CD14-positive monocyte (primary cell): ENCODE measurements at regions not wholly inside any gene's neighbourhood (a gene's known extent, or its start where the extent isn't known, plus 50 kb on each side); places are given as distances from the start of the nearest gene placed in this dataset.

Experiments used
- DNase-seq, 3 donors: peaks; one replicate each; pipeline ENCODE4 v3.0.0-alpha.2; 2011 to 2022
- H2AFZ ChIP-seq: 2 replicates; pipeline ENCODE4 v1.6.0; 2012; ENCODE audit warnings: mild to moderate bottlenecking, low read depth, low read length, inconsistent platforms; ENCODE audit not compliant: insufficient read depth, poor library complexity, severe bottlenecking
- H3K27ac ChIP-seq, 2 donors: 1 replicate in 1 of 2; 2 replicates in 1 of 2; pipeline ENCODE4 v1.5.1; 2012 to 2013; ENCODE audit warnings: low read length in 2 of 2, control low read depth in 1 of 2, inconsistent platforms in 1 of 2, low read depth in 1 of 2, mild to moderate bottlenecking in 1 of 2
- H3K27me3 ChIP-seq, 2 donors: one replicate each; pipeline versions ENCODE4 v1.6.0 to v1.6.1; 2011 to 2013; ENCODE audit warnings: low read length in 2 of 2; ENCODE audit not compliant: control insufficient read depth in 2 of 2, insufficient read depth in 2 of 2
- H3K36me3 ChIP-seq, 2 donors: replicated peaks in 1 of 2; 1 replicate in 1 of 2; 2 replicates in 1 of 2; pipeline versions ENCODE4 v1.5.1 to v1.6.1; 2012 to 2013; ENCODE audit warnings: low read length in 2 of 2, control low read depth in 1 of 2, inconsistent platforms in 1 of 2, mild to moderate bottlenecking in 1 of 2; ENCODE audit not compliant: insufficient read depth in 2 of 2, control insufficient read depth in 1 of 2
- H3K4me1 ChIP-seq, 2 donors: 1 replicate in 1 of 2; 2 replicates in 1 of 2; pipeline versions ENCODE4 v1.5.1 to v1.6.1; 2012 to 2013; ENCODE audit warnings: low read length in 2 of 2, control low read depth in 1 of 2, inconsistent platforms in 1 of 2, mild to moderate bottlenecking in 1 of 2, moderate library complexity in 1 of 2; ENCODE audit not compliant: insufficient read depth in 2 of 2, control insufficient read depth in 1 of 2
- H3K4me2 ChIP-seq: replicated peaks from 2 replicates; pipeline ENCODE3; 2012; ENCODE audit warnings: low read length, moderate library complexity, mild to moderate bottlenecking; ENCODE audit not compliant: poor library complexity, severe bottlenecking; ENCODE audit errors: extremely low read depth
- H3K4me3 ChIP-seq, 3 experiments: fragments of 200-600 bp in 1 of 3; sonication (generic) in 1 of 3; replicated peaks in 1 of 3; 1 replicate in 2 of 3; 2 replicates in 1 of 3; pipeline ENCODE4 v1.5.1; 2011 to 2013; ENCODE audit warnings: low read length in 3 of 3, mild to moderate bottlenecking in 3 of 3, control low read depth in 2 of 3, low read depth in 2 of 3, inconsistent platforms in 1 of 3, moderate library complexity in 1 of 3
- H3K79me2 ChIP-seq: 2 replicates; pipeline ENCODE4 v1.6.0; 2012; ENCODE audit warnings: mild to moderate bottlenecking, control low read depth, inconsistent platforms, low read length, moderate library complexity; ENCODE audit not compliant: insufficient read depth
- H3K9ac ChIP-seq: 2 replicates; pipeline ENCODE4 v1.6.0; 2017; ENCODE audit warnings: low read length, mild to moderate bottlenecking; ENCODE audit not compliant: insufficient read depth, poor library complexity, severe bottlenecking
- H3K9me3 ChIP-seq, 2 donors: replicated peaks in 1 of 2; 1 replicate in 1 of 2; 2 replicates in 1 of 2; pipeline versions ENCODE4 v1.5.1 to v1.6.1; 2012 to 2013; ENCODE audit warnings: low read length in 2 of 2, control low read depth in 1 of 2; ENCODE audit not compliant: control insufficient read depth in 1 of 2, insufficient read depth in 1 of 2
- H4K20me1 ChIP-seq: 2 replicates; pipeline ENCODE4 v1.6.0; 2012; ENCODE audit warnings: mild to moderate bottlenecking, low read length, control low read depth, moderate library complexity; ENCODE audit not compliant: insufficient read depth
- H3K27ac Mint-ChIP-seq, 7 donors: one replicate each; pipeline ENCODE4 v1.8.0; 2020; ENCODE audit warnings: mild to moderate bottlenecking in 7 of 7, mixed read lengths in 7 of 7, moderate library complexity in 6 of 7, inconsistent platforms in 2 of 7
- H3K27me3 Mint-ChIP-seq, 3 donors: one replicate each; pipeline ENCODE4 v1.8.0; 2021 to 2022; ENCODE audit warnings: low read depth in 3 of 3, mild to moderate bottlenecking in 3 of 3, mixed read lengths in 3 of 3, moderate library complexity in 3 of 3, inconsistent platforms in 1 of 3
- H3K36me3 Mint-ChIP-seq, 2 donors: one replicate each; pipeline ENCODE4 v1.8.0; 2020; ENCODE audit warnings: mixed read lengths in 2 of 2, inconsistent platforms in 1 of 2, mild to moderate bottlenecking in 1 of 2
- H3K4me1 Mint-ChIP-seq: one replicate; pipeline ENCODE4 v1.8.0; 2020; ENCODE audit warnings: mild to moderate bottlenecking, mixed read lengths
- H3K4me3 Mint-ChIP-seq, 2 donors: one replicate each; pipeline ENCODE4 v1.8.0; 2020; ENCODE audit warnings: mild to moderate bottlenecking in 2 of 2, mixed read lengths in 2 of 2, moderate library complexity in 1 of 2
- H3K9me3 Mint-ChIP-seq, 7 donors: one replicate each; pipeline ENCODE4 v1.8.0; 2020 to 2022; ENCODE audit warnings: mixed read lengths in 7 of 7, mild to moderate bottlenecking in 6 of 7, moderate library complexity in 6 of 7, inconsistent platforms in 2 of 7
- WGBS: methylation state at CpG from one replicate; pipeline ENCODE4 v1.1.5; 2013; ENCODE audit warnings: missing lambda C conversion rate; ENCODE audit not compliant: insufficient coverage; 5-methylcytosine and 5-hydroxymethylcytosine counted together
- intact Hi-C, 2 donors: fragments of 100-400 bp; cut with micrococcal nuclease; formaldehyde crosslinking; loops; one replicate each; pipeline versions ENCODE4 v1.15.0 to v1.15.1; 2023
- TF ChIP-seq, protein P1 (sequence below): fragments of 200-600 bp; IDR thresholded peaks from one replicate; pipeline ENCODE4 v1.8.0; 2022; ENCODE audit warnings: antibody characterized with exemption, mild to moderate bottlenecking

DNA sequence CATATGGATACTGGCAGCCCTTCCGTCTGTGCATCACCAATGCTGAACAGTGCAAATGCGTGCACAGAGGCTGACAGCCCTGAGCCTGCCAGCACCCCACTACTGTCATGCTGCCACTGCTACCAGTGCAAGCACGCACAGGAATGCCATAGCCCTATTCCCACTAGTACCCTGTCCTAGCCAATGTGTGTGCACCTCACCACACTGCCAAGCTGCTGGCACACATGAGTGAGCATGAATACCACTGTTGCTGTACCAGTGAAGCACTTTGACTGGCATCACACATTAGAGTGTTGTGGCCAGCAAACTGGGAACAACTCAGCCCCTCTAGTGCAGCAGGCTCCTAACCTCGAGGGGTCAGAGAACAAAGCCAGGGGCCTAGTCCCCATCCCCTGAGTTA, 102.9 kb upstream of the PCDH10 start:
- no peak overlapping the region for H2AFZ ChIP-seq
- H3K27ac ChIP-seq, result no peak overlapping the region
- peaks cover 0 to 7% (median 3%) of the 10 kb centered on the region in 7 donors for H3K9me3 Mint-ChIP-seq
- no peaks in the 10 kb centered on the region for H3K36me3 Mint-ChIP-seq
- 94% methylated on average over 4 of the region's 4 CpGs for WGBS
- no peaks in the 10 kb centered on the region for H3K4me1 Mint-ChIP-seq
- H3K4me3 Mint-ChIP-seq, result no peak overlapping the region
- no peak overlapping the region for H3K4me2 ChIP-seq
- peaks cover 0 to 2% (median 0%) of the 10 kb centered on the region in 3 donors for H3K27me3 Mint-ChIP-seq
- no peak overlapping the region for H3K27ac Mint-ChIP-seq
- H3K9ac ChIP-seq, result no peak overlapping the region
- H3K9me3 ChIP-seq, result peaks cover 0 to 3% of the 10 kb centered on the region in 2 donors
- no peaks in the 10 kb centered on the region for H3K36me3 ChIP-seq
- no peaks in the 10 kb centered on the region for H3K4me1 ChIP-seq
- no peaks in the 10 kb centered on the region for H4K20me1 ChIP-seq
- H3K27me3 ChIP-seq, result no peaks in the 10 kb centered on the region
- TF ChIP-seq, protein P1, sequence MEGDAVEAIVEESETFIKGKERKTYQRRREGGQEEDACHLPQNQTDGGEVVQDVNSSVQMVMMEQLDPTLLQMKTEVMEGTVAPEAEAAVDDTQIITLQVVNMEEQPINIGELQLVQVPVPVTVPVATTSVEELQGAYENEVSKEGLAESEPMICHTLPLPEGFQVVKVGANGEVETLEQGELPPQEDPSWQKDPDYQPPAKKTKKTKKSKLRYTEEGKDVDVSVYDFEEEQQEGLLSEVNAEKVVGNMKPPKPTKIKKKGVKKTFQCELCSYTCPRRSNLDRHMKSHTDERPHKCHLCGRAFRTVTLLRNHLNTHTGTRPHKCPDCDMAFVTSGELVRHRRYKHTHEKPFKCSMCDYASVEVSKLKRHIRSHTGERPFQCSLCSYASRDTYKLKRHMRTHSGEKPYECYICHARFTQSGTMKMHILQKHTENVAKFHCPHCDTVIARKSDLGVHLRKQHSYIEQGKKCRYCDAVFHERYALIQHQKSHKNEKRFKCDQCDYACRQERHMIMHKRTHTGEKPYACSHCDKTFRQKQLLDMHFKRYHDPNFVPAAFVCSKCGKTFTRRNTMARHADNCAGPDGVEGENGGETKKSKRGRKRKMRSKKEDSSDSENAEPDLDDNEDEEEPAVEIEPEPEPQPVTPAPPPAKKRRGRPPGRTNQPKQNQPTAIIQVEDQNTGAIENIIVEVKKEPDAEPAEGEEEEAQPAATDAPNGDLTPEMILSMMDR, result no peak
- intact Hi-C loops, result no loop called here
- no peak for DNase-seq
- H3K79me2 ChIP-seq, result no peaks in the 10 kb centered on the region
- no peak overlapping the region for H3K4me3 ChIP-seq

DNA sequence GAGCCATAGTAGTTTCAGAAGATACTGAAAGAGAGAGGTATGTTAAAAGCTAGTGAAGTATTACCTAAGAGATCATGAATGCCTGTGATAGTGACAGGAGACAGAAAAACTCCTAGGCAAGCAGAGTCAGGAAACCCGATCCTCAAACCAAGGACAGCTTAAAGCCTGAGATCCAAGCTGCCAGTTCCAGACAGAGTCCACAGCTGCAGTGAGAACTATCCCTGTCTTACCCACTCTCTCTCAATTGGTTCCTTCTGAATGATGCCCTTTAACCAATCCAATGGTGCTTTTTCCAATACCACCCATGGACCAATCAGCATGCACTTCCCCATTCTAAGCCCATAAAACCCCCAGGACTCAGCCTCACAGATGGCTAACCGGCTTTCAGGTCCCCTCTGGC, 90.4 kb upstream of the PCDH10 start:
- Histone ChIP-seq H3K9me3 (peaks cover 0 to 3% of the 10 kb centered on the region in 2 donors), H2AFZ (no peak overlapping the region), H3K27me3 (no peaks in the 10 kb centered on the region), H3K4me1 (no peaks in the 10 kb centered on the region), H3K36me3 (no peaks in the 10 kb centered on the region), H3K4me2 (no peak overlapping the region), H3K9ac (no peak overlapping the region), H3K79me2 (no peaks in the 10 kb centered on the region), H3K4me3 (no peak overlapping the region), H3K27ac (no peak overlapping the region), H4K20me1 (no peaks in the 10 kb centered on the region)
- Mint-ChIP-seq H3K27me3 (no peaks in the 10 kb centered on the region), H3K27ac (no peak overlapping the region), H3K4me3 (no peak overlapping the region), H3K36me3 (no peaks in the 10 kb centered on the region), H3K4me1 (no peaks in the 10 kb centered on the region), H3K9me3 (peaks cover 0 to 8% (median 0%) of the 10 kb centered on the region in 7 donors)
- DNase-seq, result no peak
- intact Hi-C loops, result no loop called here
- TF ChIP-seq, protein P1, result no peak
- 100% methylated on average over 1 of the region's 2 CpGs for WGBS
